Activated CD8-positive, alpha-beta memory T cell treated with anti-CD3 and anti-CD28 coated beads, Interleukin-2, amount 50 U/mL, for 24 hours (primary cell): ENCODE measurements at regions not wholly inside any gene's neighbourhood (a gene's known extent, or its start where the extent isn't known, plus 50 kb on each side); places are given as distances from the start of the nearest gene placed in this dataset.
"Not testable (repeated sequence)": the region's sequence is repeated elsewhere in the genome, so short reads cannot be mapped to it uniquely, and the experiment has no call there.

ENCODE experiments used
- DNase-seq: peaks from one replicate; pipeline ENCODE4 v3.0.0-alpha.2; 2020; ENCODE audit errors: extremely low read depth

GRCh38 chr14:48714366-48714765 lies 871.8 kb downstream of the RPS29 start:
- DNase-seq = no peak

DNA sequence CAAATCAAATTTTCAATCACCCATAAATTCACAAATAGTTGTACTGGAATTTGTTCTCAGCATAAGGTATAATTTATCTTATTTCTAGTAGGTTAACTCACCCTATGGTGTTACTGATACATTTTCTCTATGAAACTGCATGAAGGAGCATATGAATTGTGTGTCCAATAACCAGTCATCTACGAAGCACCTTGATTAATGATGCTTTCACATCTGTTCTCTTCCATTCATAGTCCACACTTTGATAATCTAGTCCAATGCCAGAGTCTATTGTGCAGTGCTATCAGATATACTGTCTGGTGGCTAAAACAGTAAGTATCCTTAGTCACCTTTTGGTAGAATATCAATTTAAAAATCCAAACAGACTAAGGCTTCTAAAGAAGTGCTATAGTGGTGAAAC lies 876.0 kb downstream of the RPS29 start:
- no peak for DNase-seq

DNA sequence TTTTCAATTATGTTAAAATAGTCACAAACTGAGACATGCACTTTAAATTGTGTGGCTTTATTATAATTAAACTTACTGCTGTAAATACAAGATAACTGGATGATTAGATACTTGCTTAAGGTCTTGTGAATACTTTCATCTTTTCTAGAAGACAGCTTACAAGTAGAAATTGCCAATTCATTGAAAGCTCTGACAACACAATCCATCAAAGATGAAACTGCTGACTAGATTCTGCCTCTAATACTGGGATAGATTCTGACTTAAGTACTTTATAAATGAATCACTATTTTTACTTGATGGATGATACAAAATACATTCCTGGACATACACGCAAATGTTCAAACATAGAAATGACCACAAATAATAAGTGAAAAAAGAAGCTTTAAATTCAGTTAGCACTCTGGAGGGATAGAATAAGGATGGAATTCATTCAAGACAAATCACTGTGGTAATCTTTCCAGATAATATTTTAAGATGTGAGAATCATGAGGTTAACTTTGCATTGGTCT lies 876.8 kb downstream of the RPS29 start:
- DNase-seq = no peak

GRCh38 chr14:48704639-48705038 lies 881.5 kb downstream of the RPS29 start:
- no peak for DNase-seq

GRCh38 chr14:48703728-48704467 lies 882.3 kb downstream of the RPS29 start:
- DNase-seq = no peak

GRCh38 chr14:48697362-48697761 lies 888.8 kb downstream of the RPS29 start:
- not testable (repeated sequence) for DNase-seq

DNA sequence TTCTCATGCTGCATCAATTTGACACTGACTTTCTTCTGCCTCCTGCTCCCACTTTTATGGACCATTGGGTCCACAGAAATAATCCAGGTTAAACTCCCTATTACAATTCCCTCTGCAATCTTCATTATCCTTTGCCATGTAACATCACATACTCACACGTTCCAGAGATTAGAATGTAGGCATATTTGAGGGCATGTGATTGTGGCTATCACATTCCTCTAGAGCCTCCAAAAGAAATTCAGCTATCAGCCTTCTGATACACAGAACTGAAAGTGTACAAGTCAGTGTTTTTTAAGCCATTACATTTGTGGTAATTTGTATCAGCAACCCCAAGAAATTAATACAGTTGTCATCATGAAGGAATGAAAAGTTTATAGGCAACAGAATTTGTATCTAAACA lies 892.4 kb downstream of the RPS29 start:
- no peak for DNase-seq

GRCh38 chr14:48690349-48690748 lies 895.8 kb downstream of the RPS29 start:
- no peak for DNase-seq

DNA sequence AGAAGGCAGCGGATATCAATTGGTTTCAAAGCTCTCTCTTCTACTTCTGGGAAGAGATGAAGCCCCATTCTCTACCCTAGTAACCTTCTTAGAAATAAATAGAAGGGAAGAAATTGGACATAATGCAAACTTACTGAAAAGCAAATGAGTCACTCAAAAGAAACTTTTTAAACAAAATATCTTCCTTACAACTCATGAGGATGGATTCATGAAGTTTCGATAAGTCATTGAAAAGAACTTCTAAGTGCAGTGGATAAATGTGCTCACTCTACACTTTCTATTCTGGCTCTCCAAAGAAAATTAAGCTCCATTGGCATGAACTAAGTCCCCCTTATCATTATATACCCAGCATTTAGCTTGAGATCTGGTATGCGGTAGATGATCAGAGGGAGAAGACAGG lies 899.5 kb downstream of the RPS29 start:
- no peak for DNase-seq

- no peak for DNase-seq
Observed at GRCh38 chr14:48672506-48672905, 913.7 kb downstream of the RPS29 start.

DNA sequence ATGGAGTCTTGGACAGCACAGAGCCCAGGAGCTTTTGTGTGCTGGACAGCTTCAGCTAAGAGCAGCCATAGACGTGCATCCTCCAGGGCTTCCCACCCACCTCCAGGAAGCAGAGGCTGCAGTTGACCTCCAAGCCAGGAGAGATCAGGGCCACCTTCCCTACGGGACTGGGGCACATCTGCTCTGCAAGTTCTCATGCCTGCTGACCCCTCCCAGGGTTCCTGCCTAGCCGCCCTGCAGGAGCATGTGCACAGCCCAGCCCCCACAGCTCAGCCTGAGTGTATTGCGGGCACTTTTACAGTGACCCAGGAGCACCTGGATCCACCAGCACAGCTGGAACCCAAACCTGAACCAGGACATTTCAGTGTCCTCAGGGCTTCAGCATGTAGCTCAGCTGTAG lies 915.2 kb downstream of the RPS29 start:
- no peak for DNase-seq

- no peak for DNase-seq
Observed at GRCh38 chr14:48665077-48665784, 920.9 kb downstream of the RPS29 start.

DNA sequence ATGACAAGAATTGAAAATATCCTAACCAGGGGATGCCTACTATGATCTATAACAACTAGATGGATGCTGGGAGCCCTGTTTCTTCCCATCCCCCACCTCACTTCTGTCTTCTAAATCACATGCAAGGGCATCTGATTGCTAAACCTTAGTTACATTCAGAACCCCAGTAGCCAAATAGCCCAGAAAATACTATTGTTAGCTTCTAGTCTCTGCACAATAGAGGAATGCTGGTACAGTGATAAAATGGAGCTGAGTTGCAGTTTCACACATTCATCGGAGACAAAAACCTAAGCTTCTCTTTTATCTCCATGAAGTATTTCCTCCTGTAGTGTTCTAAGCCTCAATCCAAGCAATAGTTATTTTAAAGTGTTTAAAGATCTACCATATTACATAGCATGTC lies 942.9 kb downstream of the RPS29 start:
- no peak for DNase-seq

GRCh38 chr14:48628870-48629269 lies 953.5 kb upstream of the MDGA2 start:
- DNase-seq = no peak

GRCh38 chr14:48622980-48623379 lies 947.6 kb upstream of the MDGA2 start:
- no peak for DNase-seq

- no peak for DNase-seq
Observed at GRCh38 chr14:48618057-48618456, 942.7 kb upstream of the MDGA2 start.

GRCh38 chr14:48616931-48617330 lies 941.5 kb upstream of the MDGA2 start:
- DNase-seq = no peak

GRCh38 chr14:48615618-48616017 lies 940.2 kb upstream of the MDGA2 start:
- DNase-seq = no peak

DNA sequence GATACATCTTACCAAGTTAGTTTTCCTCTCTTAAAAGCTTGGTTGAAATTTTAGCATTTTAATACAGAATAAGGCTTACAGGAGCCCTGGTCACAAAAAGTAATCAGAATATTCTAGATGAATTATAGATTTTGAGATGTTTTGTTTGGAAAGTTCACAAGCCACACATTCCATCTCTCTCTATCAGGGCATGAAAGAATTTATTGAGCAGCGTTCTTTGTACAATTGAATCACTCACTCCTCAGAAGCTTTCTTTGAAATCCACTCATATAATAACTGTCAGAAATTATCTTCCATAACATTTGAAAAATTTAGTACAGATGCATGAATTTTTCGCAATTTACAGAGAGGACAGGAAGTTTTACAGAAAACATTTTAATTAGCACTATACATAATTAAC lies 938.6 kb upstream of the MDGA2 start:
- no peak for DNase-seq

GRCh38 chr14:48606960-48607359 lies 931.6 kb upstream of the MDGA2 start:
- DNase-seq = not testable (repeated sequence)

DNA sequence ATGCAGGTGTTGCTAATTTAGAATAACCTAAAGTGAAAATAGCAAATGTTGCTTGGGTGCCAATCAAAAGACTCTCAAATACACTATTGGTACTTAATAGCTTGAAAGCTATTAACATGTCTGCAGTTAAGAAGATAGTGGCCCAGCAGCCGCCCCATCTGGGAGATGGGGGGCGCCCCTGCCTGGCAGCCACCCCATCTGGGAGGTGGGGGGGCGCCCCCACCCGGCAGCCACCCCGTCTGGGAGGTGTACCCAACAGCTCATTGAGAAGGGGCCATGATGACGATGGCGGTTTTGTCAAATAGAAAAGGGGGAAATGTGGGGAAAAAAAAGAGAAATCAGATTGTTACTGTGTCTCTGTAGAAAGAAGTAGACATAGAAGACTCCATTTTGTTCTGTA lies 923.1 kb upstream of the MDGA2 start:
- no peak for DNase-seq

- DNase-seq = no peak
Observed at GRCh38 chr14:48586099-48586498, 910.7 kb upstream of the MDGA2 start.

DNA sequence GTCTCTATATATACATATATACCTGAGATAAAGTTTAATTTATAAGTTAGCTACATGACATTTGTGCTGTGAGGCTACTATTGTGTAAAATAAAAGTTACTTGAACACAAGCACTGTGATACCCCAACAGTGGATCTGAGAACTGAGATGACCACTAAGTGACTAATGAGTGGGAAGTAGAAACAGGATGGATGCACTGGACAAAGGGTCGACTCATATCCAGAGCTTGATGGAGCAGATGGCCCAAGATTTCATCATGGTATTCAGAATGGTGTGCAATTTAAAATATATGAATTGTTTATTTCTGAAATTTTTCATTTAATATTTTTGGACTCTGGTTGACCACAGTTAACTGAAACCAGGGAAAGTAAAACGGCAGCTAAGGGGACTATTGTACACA lies 908.6 kb upstream of the MDGA2 start:
- DNase-seq = no peak
